ENCODE measurements at regions not wholly inside any gene's neighbourhood (a gene's known extent, or its start where the extent isn't known, plus 50 kb on each side); places are given as distances from the start of the nearest gene placed in this dataset.
"Not testable (repeated sequence)": the region's sequence is repeated elsewhere in the genome, so short reads cannot be mapped to it uniquely, and the experiment has no call there.

GRCh38 chr9:103068753-103069152 is 73.6 kb downstream of the CYLC2 start:
- FAIRE-seq, result no peak

DNA sequence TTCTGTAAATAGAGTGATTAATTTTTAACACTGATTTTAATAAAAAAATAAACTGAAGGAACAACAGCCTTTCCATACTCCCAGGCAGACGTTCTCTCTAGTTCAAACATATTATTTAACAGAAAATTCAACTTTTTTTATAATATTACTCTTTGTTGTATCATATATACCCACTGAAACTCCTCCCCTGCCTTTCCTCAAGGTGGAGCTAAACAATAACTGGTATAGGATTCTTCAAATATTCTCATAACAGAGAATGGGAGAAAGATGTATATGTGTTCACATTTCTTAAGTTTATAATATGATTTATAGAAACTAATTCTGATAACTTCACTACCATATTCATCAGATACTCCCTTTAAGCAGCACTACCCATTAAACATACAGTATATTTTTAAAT is 83.4 kb downstream of the CYLC2 start:
- FAIRE-seq, result no peak

GRCh38 chr9:103082494-103082893 is 87.4 kb downstream of the CYLC2 start:
- no peak for FAIRE-seq

DNA sequence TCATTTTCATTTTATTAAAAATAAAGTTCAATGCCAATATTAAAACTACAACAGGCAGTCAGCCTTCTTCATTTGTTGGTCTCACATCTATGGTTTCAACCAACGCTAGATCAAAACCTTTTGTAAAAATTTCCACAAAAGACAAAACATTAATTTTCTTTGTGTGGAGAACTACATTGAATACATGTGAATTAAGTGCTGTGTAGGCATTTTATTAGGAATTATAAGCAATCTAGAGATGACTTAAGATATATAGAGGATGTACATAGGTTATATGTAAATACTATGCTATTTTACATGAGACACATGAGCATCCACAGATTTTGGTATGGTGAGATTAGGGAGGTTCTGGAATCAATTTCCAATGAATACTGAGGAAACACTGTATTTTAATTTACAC is 94.2 kb downstream of the CYLC2 start:
- no peak for FAIRE-seq

GRCh38 chr9:103104101-103104500 is 109.0 kb downstream of the CYLC2 start:
- no peak for FAIRE-seq

GRCh38 chr9:103116246-103116645 is 121.1 kb downstream of the CYLC2 start:
- FAIRE-seq, result no peak

- FAIRE-seq, result no peak
Measured at GRCh38 chr9:103126494-103126893, 131.4 kb downstream of the CYLC2 start.

DNA sequence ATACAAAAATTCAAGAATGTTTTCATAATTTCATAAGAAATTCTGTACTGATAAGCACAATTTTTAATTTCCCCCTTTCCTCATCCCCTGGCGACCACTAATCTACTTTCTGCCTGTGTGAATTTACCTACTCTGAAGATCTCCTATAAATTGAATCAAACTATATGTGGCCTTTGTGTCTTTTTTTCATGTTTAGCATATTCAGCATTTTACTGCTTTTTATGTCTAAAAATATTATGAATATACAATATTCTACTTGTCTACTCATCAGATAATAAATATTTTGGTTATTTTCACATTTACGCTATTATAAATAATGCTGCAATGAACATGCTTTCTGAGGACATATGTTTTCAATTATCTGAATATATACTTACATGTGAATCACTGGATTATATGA is 144.8 kb downstream of the CYLC2 start:
- FAIRE-seq, result no peak

- FAIRE-seq, result no peak
Measured at GRCh38 chr9:103152473-103152872, 157.3 kb downstream of the CYLC2 start.

DNA sequence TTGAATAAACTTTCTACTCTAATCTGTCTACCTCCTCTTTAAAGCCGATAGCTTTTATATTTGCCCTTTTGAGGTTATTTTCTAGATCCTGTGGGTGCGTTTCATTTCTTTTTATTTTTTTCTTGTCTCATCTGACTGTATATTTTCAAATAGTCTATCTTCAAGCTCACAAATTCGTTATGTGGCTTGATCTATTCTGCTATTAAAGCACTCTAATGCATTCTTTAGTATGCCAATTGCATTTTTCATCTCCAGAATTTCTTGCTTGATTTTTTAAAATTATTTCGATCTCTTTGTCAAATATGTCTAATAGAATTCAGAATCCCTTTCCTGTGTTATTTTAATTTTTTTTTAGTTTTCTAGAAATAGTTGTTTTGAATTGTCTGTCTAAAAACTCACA is 172.4 kb downstream of the CYLC2 start:
- FAIRE-seq, result no peak

DNA sequence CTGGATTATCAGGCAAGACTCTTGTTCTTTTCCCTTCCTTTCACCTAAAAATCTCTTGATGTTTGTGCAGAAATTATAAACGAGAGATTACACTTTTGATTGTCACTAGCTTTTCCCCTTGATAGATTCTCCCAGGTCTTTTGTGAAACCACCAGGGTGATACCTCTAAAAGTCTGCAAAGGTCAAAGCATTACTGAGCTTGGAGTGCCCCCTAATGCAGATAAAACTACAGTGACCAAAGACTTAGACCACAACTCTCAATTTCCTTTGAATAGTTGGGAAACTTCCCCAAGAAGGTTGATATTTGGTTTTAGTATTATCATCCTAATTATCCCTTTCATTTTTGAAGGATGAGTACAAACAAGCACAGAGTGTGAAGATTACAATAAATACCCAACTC is 173.1 kb downstream of the CYLC2 start:
- FAIRE-seq, result no peak

GRCh38 chr9:103169798-103170197 is 174.7 kb downstream of the CYLC2 start:
- FAIRE-seq, result no peak

DNA sequence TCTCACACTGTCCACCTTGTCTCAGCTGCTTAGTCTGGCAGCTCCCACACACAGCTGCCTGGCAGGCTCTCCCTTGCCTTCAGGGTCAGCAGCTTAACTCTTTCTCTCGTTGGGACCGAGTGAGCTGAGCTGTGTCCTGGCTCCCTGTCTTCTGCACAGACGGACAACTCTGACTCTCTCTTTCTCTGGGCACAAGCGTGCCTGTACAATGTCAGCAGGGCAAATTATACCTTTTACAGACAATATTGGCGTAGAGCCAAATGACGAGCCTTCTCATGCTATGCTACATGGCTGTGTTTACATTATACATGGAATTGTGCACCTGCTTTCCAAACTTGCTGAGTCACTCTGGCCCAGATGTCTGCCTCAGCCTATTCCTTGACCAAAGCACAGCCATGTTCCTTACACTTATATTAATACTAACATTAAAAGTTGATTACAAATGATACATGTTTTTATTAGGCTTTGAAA is 188.6 kb downstream of the CYLC2 start:
- FAIRE-seq, result no peak

DNA sequence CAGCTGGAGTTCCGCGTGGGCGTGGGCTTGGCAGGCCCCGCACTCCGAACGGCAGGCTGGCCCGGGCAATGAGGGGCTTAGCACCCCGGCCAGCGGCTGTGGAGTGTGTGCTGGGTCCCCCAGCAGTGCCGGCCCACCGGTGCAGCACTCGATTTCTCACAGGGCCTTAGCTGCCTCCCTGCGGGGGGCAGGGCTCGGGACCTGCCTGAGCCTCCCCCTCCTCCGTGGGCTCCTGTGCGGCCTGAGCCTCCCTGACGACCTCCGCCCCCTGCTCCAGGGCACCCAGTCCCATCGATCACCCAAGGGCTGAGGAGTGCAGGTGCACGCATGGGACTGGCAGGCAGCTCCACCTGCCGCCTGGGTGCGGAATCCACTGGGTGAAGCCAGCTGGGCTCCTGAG is 191.8 kb downstream of the CYLC2 start:
- FAIRE-seq, result no peak

DNA sequence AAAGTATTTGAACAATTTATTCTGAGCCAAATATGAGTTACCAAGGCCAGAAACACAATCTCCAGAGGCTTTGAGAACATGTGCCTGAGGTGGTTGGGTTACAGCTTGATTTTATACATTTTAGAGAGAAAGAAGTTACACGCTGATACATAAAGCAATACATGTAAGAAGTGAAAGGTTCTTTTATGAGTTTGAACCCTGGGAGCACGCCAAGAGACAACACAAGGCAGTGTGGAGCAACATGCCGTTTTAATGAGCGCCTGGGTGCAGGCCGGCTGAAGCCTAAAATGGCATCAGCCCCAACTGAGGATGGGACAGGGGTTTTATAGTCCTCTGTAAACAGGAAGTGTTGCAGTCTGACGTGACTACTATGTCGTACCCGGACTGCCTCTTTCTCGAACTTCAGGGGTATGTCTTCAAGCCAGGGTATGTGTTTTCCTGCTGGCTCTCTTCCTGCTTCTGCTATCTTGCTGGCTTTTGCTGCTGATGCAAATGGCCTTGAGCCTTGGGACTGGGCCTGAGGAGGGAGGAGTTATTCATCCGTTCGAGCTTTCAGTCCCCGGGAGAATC is 193.7 kb downstream of the CYLC2 start:
- no peak for FAIRE-seq

DNA sequence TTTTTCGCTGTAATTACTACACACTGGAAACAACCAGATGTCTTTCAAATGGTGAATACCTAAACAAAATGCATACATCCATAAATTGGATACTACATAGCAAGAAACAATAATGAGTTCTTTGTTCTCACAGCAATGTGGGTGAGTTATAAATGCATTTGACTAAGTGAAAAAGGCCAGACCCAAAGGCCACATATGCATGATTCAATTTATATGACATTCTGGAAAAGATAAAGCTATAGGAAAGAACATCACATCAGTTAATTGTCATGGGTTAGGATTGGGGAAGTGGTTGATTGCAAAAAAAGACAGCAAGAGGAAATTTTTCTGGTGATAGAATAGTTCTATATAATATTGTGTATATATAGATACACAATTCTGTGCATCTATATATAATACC is 198.9 kb downstream of the CYLC2 start:
- no peak for FAIRE-seq

DNA sequence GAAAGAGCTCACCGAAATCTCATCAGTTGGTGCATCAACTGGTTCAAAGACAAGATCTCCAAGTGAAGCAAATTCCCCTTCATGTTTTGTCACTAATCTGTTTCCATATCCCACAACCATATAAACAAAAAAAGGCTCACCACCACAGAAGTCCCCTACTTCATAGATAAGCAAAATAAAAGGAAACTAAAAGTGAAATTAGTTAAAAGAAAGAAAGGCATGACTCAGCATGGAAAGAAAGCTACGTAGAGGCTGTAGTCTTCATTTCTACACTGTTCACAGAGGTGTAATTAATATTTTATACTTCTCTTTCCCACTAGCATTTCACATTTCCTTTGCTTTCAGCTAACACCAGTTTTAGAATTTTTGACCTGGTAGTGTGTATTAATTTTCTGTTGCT is 208.0 kb downstream of the CYLC2 start:
- FAIRE-seq, result no peak

DNA sequence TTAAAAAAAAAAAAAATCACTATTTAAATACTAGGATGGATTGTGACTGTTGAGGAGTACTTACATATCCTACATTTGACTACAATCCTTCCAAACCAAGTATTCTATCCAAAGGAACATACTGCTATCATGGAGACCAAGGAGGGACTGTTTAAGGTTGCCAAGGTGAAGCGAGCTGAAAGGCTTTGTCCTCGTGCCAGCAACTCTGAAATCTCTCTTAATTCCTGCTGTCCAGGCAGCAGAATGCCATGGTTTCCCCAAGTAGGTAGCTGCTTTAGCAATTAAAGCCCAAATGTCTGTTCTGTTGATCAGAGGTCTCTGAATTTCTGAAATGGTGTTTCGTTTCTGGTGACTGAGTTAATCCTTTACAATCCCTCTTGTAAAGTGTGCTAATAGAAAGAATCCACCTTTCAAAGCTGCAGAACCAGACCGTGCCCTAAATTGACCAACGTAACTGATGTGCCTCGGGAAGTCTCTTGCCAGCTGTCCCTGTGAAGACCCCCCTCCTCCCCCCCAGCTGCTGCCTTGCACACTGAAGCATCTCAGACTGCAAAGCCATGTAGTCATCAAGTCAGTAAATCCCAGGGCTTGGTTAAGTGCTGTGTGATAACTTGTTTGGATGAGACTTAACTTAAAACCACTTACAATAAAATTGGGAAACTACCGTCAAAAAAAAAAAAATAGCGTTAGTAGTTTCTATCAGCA is 210.9 kb downstream of the CYLC2 start:
- not testable (repeated sequence) for FAIRE-seq

DNA sequence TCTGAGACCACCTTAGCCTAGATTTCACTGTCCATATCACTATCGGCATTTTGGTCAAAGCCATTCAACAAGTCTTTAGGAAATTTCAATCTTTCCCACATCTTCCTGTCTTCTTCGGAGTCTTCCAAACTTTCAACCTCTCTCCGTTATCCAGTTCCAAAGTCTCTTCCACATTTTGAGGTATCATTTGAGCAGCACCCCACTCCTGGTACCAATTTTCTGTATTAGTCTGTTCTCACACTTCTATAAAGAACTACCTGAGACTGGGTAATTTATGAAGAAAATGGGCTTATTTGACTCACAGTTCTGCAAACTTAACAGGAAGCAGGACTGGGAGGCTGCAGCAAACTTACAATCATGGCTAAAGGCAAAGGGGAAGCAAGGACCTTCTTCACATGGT is 215.5 kb downstream of the CYLC2 start:
- no peak for FAIRE-seq

GRCh38 chr9:103215197-103215596 is 220.1 kb downstream of the CYLC2 start:
- no peak for FAIRE-seq

DNA sequence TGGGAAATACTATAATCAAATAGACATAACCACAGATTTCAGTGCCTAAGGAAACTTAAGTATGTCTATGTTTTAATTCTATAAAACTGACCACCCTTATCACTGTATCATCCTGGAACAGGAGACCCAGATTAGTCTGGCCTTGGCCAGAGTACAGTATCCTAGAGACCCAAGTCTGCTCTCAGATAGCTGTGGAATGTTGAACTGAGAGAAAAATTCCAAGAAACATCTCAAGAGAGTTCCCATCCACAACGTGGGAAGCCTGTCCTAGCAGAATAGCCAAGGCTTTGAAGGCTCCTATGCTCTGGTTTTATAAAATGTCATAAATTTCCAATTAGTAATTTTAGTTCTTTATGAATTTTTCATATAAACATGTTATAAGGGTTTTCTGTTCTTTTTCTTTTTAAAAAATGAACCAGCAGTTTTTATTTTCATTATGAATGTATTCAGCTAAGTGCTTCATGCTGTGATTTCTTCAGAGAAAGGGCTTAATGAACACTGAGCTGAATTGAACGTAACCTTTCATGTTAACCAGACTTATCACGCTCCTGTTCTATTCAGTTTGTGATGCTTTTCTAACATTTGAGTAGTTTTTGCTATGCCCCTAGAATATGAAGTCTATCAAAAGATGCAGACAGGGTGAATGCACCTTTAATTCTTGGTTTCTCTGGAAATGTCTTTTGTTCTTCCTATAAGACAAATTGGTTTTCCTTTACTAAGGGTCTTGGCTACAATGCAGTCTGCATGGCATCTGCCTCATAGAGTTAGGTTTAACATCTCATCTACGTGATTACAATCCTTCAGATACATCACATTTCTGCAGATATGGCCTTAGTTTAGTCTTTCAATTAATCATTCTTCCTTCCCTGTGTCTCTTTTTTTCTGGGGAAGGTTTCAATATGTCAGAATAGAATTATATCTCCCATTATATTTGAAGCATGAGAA is 230.8 kb downstream of the CYLC2 start:
- no peak for FAIRE-seq

DNA sequence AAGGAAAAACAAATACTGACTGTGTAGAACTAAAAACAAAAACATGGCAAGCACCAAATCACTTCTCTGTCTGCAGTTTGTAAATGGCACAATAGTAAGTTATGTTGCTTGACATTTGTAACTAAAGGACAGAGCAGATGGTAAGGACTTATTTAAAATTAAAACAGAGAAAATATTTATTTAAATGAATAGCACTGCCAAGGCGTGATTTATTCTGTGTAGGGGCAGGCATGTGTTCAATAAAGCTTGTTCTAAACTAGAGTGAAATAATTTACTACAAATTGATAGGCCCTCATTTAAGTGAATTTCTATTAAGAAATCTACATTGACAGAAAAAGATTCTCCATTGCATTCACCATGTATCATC is 231.5 kb downstream of the CYLC2 start:
- FAIRE-seq, result no peak

GRCh38 chr9:103237571-103238109 is 242.5 kb downstream of the CYLC2 start:
- FAIRE-seq, result not testable (repeated sequence)
